Daoy (cell line): ENCODE measurements at regions not wholly inside any gene's neighbourhood (a gene's known extent, or its start where the extent isn't known, plus 50 kb on each side); places are given as distances from the start of the nearest gene placed in this dataset.

Source experiments
- DNase-seq: peaks from one replicate; pipeline ENCODE4 v3.0.0-alpha.2; 2015; ENCODE audit warnings: low read depth

- no peak for DNase-seq
Observed at GRCh38 chr13:99642841-99643240, 141.6 kb downstream of the TM9SF2 start.

- no peak for DNase-seq
Observed at GRCh38 chr13:99642006-99642405, 140.7 kb downstream of the TM9SF2 start.

- no peak for DNase-seq
Observed at GRCh38 chr13:99640260-99640659, 139.0 kb downstream of the TM9SF2 start.

GRCh38 chr13:99639126-99639525 lies 137.9 kb downstream of the TM9SF2 start:
- no peak for DNase-seq

GRCh38 chr13:99636728-99637353 lies 135.6 kb downstream of the TM9SF2 start:
- no peak for DNase-seq

GRCh38 chr13:99636306-99636705 lies 135.0 kb downstream of the TM9SF2 start:
- DNase-seq, result no peak

GRCh38 chr13:99634672-99635071 lies 133.4 kb downstream of the TM9SF2 start:
- no peak for DNase-seq

- no peak for DNase-seq
Observed at GRCh38 chr13:99630269-99630898, 129.1 kb downstream of the TM9SF2 start.

GRCh38 chr13:99629641-99630040 lies 128.4 kb downstream of the TM9SF2 start:
- no peak for DNase-seq

GRCh38 chr13:99628442-99628841 lies 127.2 kb downstream of the TM9SF2 start:
- no peak for DNase-seq

GRCh38 chr13:99626461-99627082 lies 125.3 kb downstream of the TM9SF2 start:
- peak; percentile 44 for DNase-seq

- no peak for DNase-seq
Observed at GRCh38 chr13:99624936-99625540, 123.8 kb downstream of the TM9SF2 start.

- no peak for DNase-seq
Observed at GRCh38 chr13:99620806-99621205, 119.5 kb downstream of the TM9SF2 start.

GRCh38 chr13:99619207-99619606 lies 117.9 kb downstream of the TM9SF2 start:
- no peak for DNase-seq

- DNase-seq, result peak; percentile 49
Observed at GRCh38 chr13:99617474-99618255, 116.4 kb downstream of the TM9SF2 start.

- peak; percentile 33 for DNase-seq
Observed at GRCh38 chr13:99614465-99614885, 113.2 kb downstream of the TM9SF2 start.
